ELF-1 (cell line): ENCODE measurements at regions not wholly inside any gene's neighbourhood (a gene's known extent, or its start where the extent isn't known, plus 50 kb on each side); places are given as distances from the start of the nearest gene placed in this dataset.

Experiments used
- DNase-seq: peaks from one replicate; pipeline ENCODE4 v3.0.0-alpha.2; 2016; ENCODE audit warnings: low read depth, low spot score

GRCh38 chr13:47121092-47121763 lies 224.4 kb upstream of the HTR2A start:
- DNase-seq, result peak; percentile 7

GRCh38 chr13:47120282-47120681 lies 223.4 kb upstream of the HTR2A start:
- no peak for DNase-seq

- DNase-seq, result no peak
These were observed 222.9 kb upstream of the HTR2A start for GRCh38 chr13:47119575-47120235.

GRCh38 chr13:47117268-47117667 lies 220.4 kb upstream of the HTR2A start:
- no peak for DNase-seq

GRCh38 chr13:47114030-47114429 lies 217.2 kb upstream of the HTR2A start:
- DNase-seq, result no peak

- DNase-seq, result no peak
These were observed 216.0 kb upstream of the HTR2A start for GRCh38 chr13:47112903-47113299.

- peak; percentile 58 for DNase-seq
These were observed 215.5 kb upstream of the HTR2A start for GRCh38 chr13:47112205-47112902.

GRCh38 chr13:47111499-47111898 lies 214.6 kb upstream of the HTR2A start:
- DNase-seq, result peak; percentile 14

GRCh38 chr13:47110833-47111240 lies 214.0 kb upstream of the HTR2A start:
- no peak for DNase-seq

- peak; percentile 71 for DNase-seq
These were observed 213.3 kb upstream of the HTR2A start for GRCh38 chr13:47110141-47110540.

GRCh38 chr13:47109028-47109427 lies 212.2 kb upstream of the HTR2A start:
- DNase-seq, result no peak

GRCh38 chr13:47100214-47100853 lies 203.5 kb upstream of the HTR2A start:
- no peak for DNase-seq

GRCh38 chr13:47094734-47095434 lies 198.0 kb upstream of the HTR2A start:
- no peak for DNase-seq

GRCh38 chr13:47092202-47092601 lies 195.3 kb upstream of the HTR2A start:
- no peak for DNase-seq

GRCh38 chr13:47087841-47088240 lies 191.0 kb upstream of the HTR2A start:
- no peak for DNase-seq

- DNase-seq, result no peak
These were observed 190.4 kb upstream of the HTR2A start for GRCh38 chr13:47087241-47087640.

- DNase-seq, result no peak
These were observed 188.5 kb upstream of the HTR2A start for GRCh38 chr13:47085346-47085745.

GRCh38 chr13:47081850-47082249 lies 185.0 kb upstream of the HTR2A start:
- peak; percentile 2 for DNase-seq

- no peak for DNase-seq
These were observed 184.4 kb upstream of the HTR2A start for GRCh38 chr13:47081246-47081645.

- no peak for DNase-seq
These were observed 183.8 kb upstream of the HTR2A start for GRCh38 chr13:47080621-47081020.

- no peak for DNase-seq
These were observed 179.6 kb upstream of the HTR2A start for GRCh38 chr13:47076500-47076899.

GRCh38 chr13:47069133-47069532 lies 172.3 kb upstream of the HTR2A start:
- no peak for DNase-seq
